Inflammatory macrophage treated with lipopolysaccharide for 4 hours (primary cell): ENCODE measurements at regions not wholly inside any gene's neighbourhood (a gene's known extent, or its start where the extent isn't known, plus 50 kb on each side); places are given as distances from the start of the nearest gene placed in this dataset.
A peak's percentile ranks its signal among the peaks of the same experiment; 100 is the strongest.

ENCODE experiments used
- DNase-seq: peaks from one replicate; pipeline ENCODE4 v3.0.0-alpha.2; 2020

- DNase-seq, result no peak
These were observed 224.2 kb downstream of the FOXO1 start for GRCh38 chr13:40442231-40442630.

DNA sequence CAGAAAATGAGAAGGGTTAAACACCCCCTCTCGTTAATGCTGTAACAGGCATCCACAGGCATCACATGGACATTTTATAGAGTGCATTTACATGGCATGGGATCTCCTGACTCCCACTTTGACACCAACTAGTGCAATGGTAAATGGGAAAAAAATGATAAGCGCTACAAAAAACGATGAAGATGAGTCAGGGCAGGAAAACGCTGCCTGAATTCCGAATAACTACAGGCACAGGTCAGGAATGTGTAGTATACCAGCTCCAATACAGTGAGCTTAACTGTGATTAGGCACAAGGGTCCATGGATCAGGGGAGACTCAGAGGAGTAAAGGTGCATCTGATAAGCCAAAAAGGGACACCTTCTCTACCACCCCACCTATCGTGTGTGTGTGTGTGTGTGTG lies 223.6 kb downstream of the FOXO1 start:
- DNase-seq, result no peak

DNA sequence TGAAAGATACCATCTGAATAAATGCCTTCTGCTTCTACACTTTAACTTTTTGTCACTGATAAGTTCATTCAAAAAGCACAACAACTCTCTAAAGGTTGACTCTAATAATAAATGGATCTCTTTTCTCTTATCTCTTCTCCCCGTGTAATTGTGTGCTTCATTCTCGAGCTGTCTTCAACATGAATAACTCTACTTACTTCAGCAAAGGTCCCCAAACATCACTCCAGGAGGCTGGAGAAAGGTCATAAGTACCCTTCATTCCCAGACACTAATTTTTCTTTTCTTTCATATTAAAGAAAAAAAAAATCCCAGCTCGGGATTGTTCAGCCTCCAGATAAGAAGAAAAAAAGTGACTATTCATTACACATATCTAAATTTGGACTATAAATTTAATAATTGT lies 222.2 kb downstream of the FOXO1 start:
- DNase-seq, result no peak

DNA sequence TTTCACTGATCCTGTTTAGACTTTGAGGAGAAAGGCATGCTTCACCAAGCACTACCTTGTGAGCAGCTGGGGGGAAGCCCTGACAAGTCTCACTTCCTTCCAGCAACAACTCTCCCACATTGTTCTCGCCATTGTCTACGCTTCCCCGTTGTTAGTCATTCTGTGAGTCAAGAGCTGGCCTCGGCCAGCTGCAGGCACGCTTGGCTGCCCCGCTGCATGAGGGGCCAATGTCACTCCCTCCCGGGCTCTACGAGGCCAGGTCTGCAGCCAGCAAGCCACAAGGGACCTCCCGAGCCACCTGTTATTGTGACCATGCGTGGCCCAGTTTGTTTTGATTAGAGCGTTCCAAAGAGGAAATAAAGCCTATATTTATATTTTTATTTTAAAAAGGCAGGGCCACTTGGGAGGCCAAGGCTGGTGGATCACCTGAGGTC lies 220.9 kb downstream of the FOXO1 start:
- peak; percentile 94 for DNase-seq

GRCh38 chr13:40446365-40446764 lies 220.1 kb downstream of the FOXO1 start:
- DNase-seq, result no peak

DNA sequence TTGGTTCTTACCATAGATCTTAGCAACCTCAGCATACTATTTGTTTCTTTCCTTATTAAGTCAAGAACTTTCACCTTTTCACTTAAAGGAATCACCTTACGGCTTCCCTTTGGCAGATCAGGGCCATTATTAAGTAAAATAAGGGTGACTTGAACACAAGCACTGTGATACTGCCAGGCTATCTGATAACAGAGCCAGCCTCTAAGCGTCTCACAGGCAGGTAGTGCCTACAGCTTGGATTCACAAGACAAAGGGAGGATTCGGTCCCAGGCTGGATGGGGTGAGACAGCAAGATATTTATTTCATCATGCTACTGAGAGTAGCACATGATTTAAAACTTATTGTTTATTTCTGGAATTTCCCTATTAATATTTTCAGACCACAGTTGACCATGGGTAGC lies 218.6 kb downstream of the FOXO1 start:
- DNase-seq, result no peak

GRCh38 chr13:40452038-40452666 lies 214.3 kb downstream of the FOXO1 start:
- DNase-seq, result peak; percentile 2

DNA sequence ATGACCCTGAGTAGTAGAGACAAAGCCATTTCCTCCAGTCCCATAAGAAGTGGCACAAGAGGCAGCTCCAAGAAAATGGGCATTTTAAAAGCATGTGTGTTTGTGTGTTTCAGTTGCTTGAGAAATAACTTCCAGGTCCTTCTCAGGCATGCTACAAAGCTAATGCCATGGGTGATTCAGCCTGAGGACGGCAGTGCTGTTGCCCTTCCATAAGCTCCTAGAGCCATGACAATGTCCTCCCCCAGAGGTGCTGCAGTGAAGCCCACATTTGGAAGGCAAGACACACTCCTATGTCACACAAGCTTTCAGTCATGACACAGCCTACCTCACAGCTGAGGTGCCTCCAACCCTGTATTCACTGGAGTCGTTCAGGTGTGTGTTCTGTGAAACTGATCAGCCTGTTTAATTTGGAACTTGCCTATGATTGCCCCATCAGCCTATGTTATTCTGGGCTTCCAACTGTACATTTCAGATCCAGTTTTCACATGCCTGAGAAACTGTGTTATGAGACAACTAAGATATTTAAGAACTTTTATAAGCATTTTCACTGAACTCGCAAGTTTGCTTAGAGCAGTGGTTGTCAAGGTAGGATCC lies 213.6 kb downstream of the FOXO1 start:
- no peak for DNase-seq

GRCh38 chr13:40453351-40454021 lies 213.0 kb downstream of the FOXO1 start:
- no peak for DNase-seq

GRCh38 chr13:40456397-40456953 lies 210.0 kb downstream of the FOXO1 start:
- no peak for DNase-seq

DNA sequence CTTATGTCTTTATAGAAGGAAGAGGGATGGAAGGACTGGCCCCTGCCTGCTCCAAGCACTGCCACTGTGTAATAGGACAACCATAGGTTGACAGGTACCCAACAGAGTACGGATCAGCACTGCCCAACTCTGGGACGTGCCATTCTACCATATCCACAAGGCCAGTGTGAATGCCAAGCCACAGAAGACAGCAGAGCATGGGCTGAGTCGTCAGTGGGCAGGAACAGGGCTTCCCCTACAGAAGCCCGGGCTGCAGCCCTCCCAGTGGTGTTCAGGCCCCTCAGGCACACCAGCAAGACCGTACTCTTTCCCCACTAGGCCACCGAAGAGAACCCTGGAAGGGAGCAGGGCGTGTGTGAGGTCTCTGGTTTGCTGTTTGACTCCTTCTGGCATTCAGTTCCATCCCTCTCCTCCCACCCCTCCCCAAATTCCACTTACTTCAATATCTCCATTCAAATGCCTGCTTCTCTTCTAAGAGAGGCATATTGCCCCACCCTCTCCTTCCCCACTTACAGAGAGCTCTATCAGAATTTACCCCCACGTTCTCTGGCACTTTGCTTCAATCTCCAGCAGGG lies 209.4 kb downstream of the FOXO1 start:
- no peak for DNase-seq

DNA sequence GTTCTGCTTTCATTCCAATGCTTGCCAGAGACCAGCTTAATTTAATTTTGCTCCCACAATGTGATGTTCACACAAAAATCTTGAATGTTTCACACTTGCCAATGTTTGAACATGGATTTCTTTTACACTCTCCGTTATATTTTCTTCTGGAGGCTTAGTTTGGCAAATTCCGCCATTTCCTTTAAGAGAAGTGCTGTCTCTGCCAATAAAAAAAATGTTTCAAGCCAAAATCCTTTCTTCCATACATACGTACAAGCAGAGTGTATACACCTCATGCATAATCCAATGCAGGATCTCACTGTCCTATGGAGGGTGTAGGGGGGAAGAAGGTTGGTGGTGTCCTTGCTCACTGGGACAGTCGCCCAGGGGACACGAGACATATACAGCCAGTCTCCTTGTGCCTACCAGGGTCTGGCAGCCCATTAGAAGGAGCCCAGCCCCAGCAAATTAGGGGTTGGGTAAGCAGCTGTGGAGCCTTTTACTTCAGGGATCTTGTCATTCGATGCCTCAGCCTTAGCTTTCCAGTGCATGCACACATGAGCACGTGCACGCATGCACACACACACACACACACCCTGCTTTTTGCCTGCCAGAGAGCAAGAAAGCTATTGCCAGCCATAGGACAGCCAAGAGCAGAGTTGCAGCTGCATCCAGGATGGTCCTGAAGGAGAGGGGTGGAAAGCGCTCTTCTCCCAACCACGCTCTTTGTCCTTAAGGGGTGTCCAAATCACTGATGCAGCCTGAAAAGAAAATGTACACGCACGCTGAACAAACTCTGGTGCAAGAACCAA lies 208.3 kb downstream of the FOXO1 start:
- no peak for DNase-seq

GRCh38 chr13:40458720-40458990 lies 207.8 kb downstream of the FOXO1 start:
- DNase-seq, result no peak

GRCh38 chr13:40460116-40460515 lies 206.3 kb downstream of the FOXO1 start:
- DNase-seq, result no peak

- no peak for DNase-seq
These were observed 202.0 kb downstream of the FOXO1 start for GRCh38 chr13:40464337-40465014.

- no peak for DNase-seq
These were observed 201.4 kb downstream of the FOXO1 start for GRCh38 chr13:40465015-40465390.

- DNase-seq, result no peak
These were observed 200.2 kb downstream of the FOXO1 start for GRCh38 chr13:40466272-40466671.

DNA sequence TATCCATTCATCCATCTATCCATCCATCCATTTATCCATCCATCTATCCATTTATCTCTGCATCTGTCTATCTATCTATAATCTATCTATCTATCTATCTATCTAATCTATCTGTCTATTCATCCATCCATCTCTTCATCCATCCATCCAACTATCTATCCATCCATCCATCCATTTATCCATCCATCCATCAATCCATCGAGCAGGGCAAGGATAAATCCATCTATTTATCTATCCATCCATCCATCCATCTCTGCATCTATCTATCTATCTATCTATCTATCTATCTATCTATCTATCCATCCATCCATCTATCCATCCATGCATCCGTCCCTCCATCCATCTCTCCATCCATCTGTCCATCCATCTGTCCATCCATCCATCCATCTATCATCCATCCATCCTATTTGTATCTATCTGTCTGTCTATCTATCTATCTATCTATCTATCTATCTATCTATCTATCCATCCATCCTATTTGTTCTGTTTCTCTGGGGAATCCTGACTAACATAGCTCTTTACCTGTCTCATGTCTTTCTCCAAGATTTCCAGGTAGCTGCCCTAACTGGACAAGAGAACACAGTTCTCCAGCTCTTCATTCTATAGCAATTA lies 198.1 kb downstream of the FOXO1 start:
- no peak for DNase-seq

- no peak for DNase-seq
These were observed 196.7 kb downstream of the FOXO1 start for GRCh38 chr13:40469581-40470310.

GRCh38 chr13:40470660-40471059 lies 195.8 kb downstream of the FOXO1 start:
- no peak for DNase-seq

- DNase-seq, result no peak
These were observed 195.4 kb downstream of the FOXO1 start for GRCh38 chr13:40471076-40471475.

DNA sequence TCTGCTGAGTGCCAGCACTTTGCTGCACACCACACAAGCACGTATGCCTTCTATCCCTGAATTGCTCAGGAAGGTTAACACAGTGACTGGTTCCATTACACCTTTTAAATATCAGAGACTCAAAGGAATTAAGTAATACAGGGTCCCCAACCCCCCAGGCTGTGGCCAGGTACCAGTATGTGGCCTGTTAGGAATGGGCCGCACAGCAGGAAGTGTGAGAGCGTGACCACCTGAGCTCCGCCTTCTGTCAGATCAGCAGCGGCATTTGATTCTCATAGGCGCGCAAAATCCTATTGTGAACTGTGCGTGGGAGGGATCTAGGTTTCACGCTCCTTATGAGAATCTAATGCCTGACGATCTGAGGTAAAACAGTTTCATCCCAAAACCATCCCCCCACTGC lies 194.5 kb downstream of the FOXO1 start:
- DNase-seq, result no peak
